ENCODE measurements at regions not wholly inside any gene's neighbourhood (a gene's known extent, or its start where the extent isn't known, plus 50 kb on each side); places are given as distances from the start of the nearest gene placed in this dataset.
A peak's percentile ranks its signal among the peaks of the same experiment; 100 is the strongest.

GRCh38 chrX:112521676-112522075, 158.1 kb downstream of the LHFPL1 start:
- TF ChIP-seq, protein P1, sequence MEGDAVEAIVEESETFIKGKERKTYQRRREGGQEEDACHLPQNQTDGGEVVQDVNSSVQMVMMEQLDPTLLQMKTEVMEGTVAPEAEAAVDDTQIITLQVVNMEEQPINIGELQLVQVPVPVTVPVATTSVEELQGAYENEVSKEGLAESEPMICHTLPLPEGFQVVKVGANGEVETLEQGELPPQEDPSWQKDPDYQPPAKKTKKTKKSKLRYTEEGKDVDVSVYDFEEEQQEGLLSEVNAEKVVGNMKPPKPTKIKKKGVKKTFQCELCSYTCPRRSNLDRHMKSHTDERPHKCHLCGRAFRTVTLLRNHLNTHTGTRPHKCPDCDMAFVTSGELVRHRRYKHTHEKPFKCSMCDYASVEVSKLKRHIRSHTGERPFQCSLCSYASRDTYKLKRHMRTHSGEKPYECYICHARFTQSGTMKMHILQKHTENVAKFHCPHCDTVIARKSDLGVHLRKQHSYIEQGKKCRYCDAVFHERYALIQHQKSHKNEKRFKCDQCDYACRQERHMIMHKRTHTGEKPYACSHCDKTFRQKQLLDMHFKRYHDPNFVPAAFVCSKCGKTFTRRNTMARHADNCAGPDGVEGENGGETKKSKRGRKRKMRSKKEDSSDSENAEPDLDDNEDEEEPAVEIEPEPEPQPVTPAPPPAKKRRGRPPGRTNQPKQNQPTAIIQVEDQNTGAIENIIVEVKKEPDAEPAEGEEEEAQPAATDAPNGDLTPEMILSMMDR (IDR thresholded peaks at IDR 0.05; ENCODE audit: insufficient read depth, low read length, missing control alignments): no peak
- POLR2A ChIA-PET: interaction anchor here (0.5 kb wide), 1 partner anchor 26 kb away, joined by 3 read pairs; no protein-coding TSS in a partner anchor
- CTCF ChIA-PET: no interaction called here
- no peak overlapping the region for H3K4me3 ChIP-seq (ENCODE audit: low read depth, low read length)
- DNase-seq (ENCODE audit: low read depth, low spot score): no peak

- ChIA-PET POLR2A (no interaction called here), CTCF (no interaction called here)
- no peak for DNase-seq (ENCODE audit: low read depth, low spot score)
- TF ChIP-seq, protein P1 (IDR thresholded peaks at IDR 0.05; ENCODE audit: insufficient read depth, low read length, missing control alignments): no peak
- no peak overlapping the region for H3K4me3 ChIP-seq (ENCODE audit: low read depth, low read length)
Measured at GRCh38 chrX:112520124-112520523, 159.6 kb downstream of the LHFPL1 start.

- ChIA-PET POLR2A (no interaction called here), CTCF (interaction anchor here (1.2 kb wide), 1 partner anchor 128 kb away, joined by 4 read pairs; no protein-coding TSS in a partner anchor)
- TF ChIP-seq, protein P1 (IDR thresholded peaks at IDR 0.05; ENCODE audit: insufficient read depth, low read length, missing control alignments): no peak
- DNase-seq (ENCODE audit: low read depth, low spot score): peak; percentile 29
- no peak overlapping the region for H3K4me3 ChIP-seq (ENCODE audit: low read depth, low read length)
Measured at GRCh38 chrX:112513154-112513553, 166.6 kb downstream of the LHFPL1 start.

- DNase-seq (ENCODE audit: low read depth, low spot score): no peak
- TF ChIP-seq, protein P1 (IDR thresholded peaks at IDR 0.05; ENCODE audit: insufficient read depth, low read length, missing control alignments): no peak
- CTCF ChIA-PET: interaction anchor here (0.9 to 1.2 kb wide), 2 partner anchors 125 to 129 kb away, joined by 3 to 4 read pairs; no protein-coding TSS in a partner anchor
- POLR2A ChIA-PET: no interaction called here
- H3K4me3 ChIP-seq (ENCODE audit: low read depth, low read length): no peak overlapping the region
Measured at GRCh38 chrX:112512509-112512908, 167.2 kb downstream of the LHFPL1 start.

DNA sequence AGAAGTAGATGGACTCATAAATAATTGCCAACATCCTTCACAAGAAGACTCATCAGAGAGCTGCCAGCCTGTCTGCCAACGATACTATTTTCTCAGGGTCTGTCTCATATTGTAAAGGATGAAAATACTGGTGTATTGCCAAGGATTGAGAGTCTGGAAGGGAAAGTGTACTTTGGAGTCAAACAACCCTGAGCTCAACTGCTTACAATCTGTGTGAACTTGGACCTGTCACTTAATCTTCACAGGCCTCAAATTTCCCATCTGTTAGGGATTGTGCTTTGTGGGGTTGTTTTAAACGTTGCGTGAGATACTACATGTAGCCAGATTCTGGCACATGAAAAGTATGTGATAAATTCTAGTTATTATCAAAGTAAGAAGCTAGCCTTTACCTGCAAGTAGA, 169.1 kb downstream of the LHFPL1 start:
- DNase-seq (ENCODE audit: low read depth, low spot score): no peak
- H3K4me3 ChIP-seq (ENCODE audit: low read depth, low read length): no peak overlapping the region
- TF ChIP-seq, protein P1 (IDR thresholded peaks at IDR 0.05; ENCODE audit: insufficient read depth, low read length, missing control alignments): no peak
- ChIA-PET CTCF (no interaction called here), POLR2A (no interaction called here)

GRCh38 chrX:112477653-112478052, 202.1 kb downstream of the LHFPL1 start:
- DNase-seq (ENCODE audit: low read depth, low spot score): no peak
- TF ChIP-seq, protein P1 (IDR thresholded peaks at IDR 0.05; ENCODE audit: insufficient read depth, low read length, missing control alignments): no peak
- ChIA-PET CTCF (no interaction called here), POLR2A (no interaction called here)
- no peak overlapping the region for H3K4me3 ChIP-seq (ENCODE audit: low read depth, low read length)
